HG03469 (cell line): ENCODE measurements at regions not wholly inside any gene's neighbourhood (a gene's known extent, or its start where the extent isn't known, plus 50 kb on each side); places are given as distances from the start of the nearest gene placed in this dataset.

Source experiments
- ATAC-seq: cut with Tn5 transposase; IDR thresholded peaks from one replicate; pipeline ENCODE4 v1.9.1; 2021; ENCODE audit warnings: mild to moderate bottlenecking, moderate library complexity, moderate number of reproducible peaks; ENCODE audit not compliant: unreplicated experiment

DNA sequence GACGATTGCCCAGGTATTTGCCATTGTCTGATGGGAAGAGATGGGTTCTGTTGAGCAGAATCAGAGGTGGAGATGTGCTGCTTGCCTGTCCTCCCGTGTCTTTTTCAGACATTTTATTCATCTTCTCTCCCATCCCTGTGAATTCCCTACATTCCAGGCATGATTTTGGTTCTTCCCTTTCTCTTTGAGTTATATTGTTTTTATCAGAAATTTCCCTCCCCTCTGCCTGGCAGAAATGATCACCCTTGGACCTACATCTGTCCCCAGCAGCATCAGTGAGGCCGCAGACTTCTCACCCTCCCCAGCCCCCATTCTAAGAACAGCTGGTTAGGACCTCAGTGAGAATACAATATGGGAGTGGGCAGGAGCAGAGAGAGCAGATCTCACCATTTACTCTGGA, 640.2 kb downstream of the CCDC171 start:
- ATAC-seq = no peak

DNA sequence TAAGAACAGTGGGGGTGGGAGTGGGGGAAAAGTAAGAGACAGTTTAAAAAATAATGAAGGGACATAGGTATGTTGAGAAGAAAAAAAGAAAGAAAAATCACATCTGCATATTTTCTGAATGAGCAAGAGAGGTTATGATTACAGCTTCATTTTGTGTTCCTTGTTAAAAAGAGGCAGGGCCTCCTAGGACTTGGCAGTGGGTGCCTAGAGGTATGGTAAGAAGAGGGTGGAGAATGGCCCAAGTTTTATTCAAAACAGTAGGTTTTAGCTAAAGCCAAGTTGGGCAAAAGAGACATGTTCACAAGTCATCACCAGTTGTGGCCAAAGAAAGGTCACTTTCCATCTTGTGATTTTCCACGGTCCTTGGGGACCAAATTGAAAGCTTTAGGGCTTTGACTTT, 643.4 kb downstream of the CCDC171 start:
- ATAC-seq = no peak

DNA sequence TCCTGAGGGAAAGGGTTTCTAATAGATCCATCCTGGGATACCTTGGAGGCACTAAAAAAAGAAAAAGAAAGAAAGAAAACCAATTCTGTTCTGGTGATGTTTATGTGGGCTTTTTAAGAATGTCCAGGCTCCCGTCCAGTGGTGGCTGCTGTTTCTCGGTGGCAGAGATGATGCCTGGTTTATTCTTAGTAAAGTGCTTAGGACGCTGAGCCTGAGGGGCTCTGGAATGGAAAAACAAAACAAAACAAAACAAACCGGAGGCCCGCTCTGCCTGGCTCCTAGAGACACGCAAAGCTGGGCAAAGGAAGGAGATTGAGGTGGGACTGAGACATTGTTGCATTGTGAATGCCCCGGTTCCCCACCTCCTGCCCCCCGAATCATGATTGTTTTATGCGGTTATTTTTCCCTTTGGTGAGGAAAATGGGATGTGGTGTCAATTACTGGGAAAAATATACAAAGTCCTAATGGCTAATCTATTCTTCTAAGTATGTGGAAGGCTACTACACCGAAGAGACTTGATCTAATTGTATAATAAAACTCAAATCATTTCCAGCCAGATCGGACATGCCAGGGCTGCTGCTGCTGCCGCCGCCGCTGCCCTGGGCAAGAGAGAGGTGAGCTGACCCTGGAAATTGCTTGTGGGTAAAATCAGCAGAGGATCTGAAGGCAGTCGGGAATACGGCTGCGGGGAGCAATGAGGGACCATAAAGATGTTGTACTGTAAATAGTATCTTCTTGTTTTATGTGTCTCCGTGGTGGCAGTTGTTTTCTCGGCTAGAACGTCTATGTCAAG, 644.9 kb downstream of the CCDC171 start:
- no peak for ATAC-seq

DNA sequence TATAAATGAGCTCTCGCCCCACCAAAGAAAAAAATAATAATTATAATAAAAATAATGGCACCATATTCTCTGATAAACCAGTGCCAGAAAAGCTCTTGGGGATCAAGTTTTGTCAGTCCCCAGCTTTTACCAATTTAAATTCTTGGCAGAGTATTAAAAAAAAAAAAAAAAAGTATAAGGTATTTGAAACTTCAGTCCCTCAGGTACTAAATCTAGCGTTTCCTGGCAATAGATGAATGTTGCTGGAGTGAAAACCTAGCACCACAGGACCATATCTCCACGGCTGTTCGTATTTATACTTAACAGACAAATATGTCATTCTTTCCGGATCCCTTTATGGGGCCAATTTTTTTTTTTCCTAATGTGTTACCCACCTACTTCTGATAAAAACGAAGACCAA, 646.2 kb downstream of the CCDC171 start:
- no peak for ATAC-seq

DNA sequence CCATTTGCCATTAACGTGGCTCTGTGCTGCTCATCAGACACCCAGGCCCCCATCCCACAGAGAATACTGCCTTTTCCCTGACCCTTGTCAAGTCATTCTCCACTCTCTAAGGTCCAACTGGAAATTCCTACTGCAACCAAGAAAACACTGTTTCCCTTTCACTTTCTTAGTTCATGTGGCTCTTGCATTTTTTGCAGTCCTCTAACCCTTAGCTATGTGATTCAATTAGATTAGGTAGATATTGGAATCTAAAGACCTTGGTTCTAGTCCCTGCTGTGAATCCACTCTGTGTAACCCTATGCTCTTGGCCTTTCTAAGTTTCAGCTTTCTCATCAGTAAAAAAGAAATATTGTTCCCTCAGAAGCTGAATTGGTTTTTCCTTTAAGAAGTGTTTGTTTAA, 649.4 kb downstream of the CCDC171 start:
- no peak for ATAC-seq

DNA sequence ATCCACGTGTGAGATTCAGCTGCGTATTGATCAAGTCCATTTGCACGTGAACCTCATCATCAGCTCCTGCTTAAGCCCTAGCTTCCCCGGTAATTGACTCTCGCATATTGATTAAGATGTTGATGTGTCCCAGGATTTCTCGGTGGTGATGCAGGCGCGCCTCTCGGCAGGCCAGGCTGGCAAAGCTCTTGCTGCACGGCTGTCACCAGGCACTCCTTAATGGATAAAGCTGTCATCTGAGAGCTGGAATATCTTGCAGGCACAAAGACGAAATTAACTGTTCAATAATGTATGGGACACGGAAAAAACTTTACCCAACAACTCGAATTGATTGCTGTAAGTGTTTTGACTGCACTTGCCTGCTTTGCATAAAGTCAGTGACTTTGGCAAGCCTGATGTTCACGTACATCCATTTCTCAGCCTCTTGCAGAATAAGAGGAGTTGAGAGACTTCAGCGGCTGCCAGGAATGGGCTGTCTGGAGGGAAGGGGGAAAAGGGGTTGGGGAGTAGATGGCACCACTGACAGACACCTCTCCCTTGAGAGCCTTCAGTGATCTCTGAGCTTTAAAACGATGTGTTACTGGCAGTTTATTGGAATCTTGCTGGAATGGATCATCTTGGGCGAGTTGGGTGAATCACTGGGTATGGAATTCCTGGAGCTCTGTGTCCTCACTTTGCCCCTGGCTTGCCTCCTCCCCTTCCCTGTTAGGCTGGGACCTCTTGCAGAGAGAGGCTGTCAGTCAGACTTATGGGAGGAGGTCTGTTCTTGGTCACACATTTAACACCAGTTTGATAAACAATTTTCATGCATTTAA, 650.3 kb downstream of the CCDC171 start:
- no peak for ATAC-seq

DNA sequence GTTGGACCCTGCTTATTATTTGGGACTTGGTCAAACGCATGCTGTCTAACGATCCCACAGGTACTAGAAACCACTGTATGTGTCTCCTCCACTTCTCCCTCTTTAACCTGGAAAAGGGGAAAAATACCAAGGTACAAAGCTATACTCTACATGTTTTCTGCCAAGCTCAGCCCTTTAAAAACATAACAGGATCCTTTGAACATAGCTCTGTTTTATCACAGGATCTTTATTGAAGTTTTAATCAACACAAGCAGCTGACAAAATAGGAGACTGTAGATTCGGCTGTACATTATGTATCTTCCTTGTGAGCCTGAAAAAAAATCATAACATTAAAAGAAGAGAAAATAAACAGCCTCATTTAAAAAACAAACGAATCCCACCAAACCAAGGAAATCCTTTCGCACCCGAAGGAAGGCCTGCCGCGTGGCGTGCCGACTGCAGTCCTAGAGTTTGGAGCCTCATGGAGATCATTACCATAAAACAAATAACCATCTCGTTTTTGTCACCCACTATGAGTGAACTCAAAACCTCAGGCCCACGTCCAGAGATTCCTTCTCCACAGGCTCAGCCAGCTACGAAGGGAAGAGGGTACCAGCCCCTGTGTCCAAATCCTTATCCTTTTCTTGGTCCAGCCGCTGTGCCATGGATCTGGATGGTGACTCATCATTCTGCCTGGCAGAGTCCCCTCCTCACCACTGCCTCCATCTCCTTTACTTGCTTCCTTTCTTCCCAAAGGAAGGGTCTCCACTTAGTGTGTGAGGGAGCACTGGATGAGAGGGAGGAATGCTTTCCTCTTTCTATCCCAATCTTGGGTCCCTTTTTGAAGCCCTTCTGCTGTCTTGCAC, 651.1 kb downstream of the CCDC171 start:
- ATAC-seq = no peak

DNA sequence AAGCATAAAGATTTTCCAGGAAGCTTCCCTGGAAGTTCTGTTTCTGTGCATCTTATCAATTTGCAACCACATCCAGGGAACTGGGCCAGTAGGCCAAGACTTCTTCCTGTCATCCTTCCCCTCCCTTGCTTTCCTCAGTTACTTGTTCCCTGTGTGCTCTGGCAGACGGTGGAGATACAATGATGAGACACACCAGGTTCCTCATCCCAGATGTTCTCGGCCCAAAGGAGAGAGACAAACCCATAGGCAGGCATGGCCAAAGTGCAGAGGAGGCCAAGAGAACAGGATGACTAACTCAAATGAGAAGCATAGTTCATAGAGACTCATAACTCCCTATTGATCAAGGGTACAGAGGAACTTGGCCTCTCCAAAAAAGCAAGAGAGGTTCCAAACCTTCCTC, 652.6 kb downstream of the CCDC171 start:
- ATAC-seq = no peak

DNA sequence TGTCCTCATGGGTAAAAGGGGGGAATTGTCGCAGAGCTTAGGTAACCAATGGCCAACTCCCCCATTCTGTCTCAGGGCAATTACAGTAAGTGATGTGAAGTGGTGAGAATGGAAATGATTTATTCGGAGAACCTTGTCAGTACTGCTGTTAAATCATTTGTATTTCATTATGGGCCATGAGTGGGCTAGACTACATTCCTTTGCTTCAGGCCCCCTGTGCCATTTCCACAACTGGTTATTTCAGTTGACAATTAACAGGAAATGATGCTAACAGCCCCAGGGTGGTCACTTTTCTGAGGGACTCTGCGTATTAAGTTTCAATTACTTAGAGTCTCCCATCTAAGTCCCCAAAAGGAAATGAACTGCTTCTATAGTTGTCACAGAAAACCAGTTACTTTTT, 653.7 kb downstream of the CCDC171 start:
- no peak for ATAC-seq

DNA sequence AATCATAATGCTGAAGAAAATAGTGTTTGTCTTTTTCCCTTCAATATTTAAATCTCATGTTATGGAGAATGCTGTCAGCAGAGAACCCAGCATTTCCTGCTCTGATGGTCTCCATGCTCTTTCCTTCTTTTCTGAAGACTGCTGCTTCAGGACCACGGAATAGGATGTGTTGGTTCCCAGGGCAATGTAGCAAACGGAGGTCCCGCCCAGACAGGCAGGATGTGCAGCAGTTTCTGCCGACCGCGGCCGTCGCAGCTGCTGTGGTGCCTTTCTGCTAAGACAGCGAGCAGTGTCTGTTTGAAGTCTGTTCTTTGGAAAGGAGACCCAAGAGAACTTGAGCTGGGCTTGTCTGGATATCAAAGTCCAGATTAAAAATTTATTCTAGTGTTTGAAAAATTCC, 654.3 kb downstream of the CCDC171 start:
- no peak for ATAC-seq

DNA sequence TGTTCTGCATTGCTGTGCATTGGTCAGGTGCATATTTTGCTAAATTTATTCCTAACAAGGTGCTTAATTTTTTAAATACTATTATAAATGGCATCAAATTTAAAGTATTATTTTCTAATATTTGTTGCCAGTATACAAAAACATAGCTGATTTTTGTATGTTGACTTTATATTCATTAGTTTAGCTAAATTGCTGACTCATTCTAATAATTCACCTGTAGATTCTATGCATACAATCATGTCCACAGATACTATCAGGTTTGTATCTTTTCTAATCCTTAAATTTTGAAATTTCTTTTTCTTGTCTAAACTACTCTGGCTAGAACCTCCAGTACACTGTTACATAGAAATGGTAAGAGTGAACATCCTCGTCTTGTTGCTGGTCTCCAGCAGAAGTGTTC, 657.6 kb downstream of the CCDC171 start:
- no peak for ATAC-seq

DNA sequence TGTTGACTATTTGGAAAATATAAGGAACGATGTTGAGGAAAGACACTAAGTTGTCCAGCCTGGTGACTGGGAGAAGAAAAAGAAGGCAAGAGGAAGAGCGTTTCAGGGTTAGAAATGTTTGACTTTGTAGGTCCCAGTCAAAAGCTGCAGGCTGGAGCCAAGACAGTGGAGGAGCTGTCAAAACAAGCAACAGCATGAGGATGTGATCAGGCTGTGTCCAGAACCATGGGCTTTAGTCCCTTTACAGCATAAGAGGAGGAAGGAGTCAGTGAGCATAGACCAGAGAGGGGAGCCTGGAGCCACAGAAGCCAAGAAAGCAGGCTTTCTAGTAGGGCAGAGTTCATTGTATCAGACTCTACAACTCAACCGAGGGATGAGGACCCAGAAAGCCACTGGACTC, 658.5 kb downstream of the BNC2 start:
- ATAC-seq = no peak

DNA sequence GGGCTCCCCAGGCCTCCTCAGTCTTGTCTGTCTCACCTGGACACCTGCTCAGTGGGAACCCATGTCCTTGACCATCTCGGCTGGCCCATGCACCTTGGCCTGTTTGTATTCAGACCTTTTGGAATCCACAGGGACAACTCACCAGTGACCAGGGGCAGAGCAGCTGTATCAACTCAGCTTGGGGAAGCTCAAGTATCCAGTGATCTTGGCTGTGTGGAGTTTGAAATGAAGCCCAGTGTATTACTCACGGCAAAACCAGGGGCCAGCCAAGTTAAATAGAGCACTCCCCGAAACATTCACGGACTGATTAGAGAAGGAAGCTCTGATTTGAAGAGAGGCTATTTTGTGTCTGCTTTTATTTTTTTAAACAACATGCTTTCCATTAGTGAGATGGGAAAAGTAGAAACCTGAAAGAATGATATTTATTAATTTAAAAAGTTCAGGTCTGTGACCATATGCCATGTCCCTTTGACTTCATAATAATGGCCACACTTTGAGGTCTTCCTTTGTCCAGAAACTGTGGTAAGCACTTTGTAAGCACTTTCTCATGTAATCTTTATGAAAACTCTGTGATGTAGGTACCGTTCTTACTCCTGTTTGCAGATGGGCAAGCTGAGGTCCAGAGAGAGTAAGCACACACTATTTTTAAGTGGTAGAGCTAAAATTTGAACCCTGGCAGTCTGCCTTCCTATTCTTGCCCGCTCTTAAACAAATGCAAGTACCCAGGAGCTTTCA, 656.5 kb downstream of the BNC2 start:
- no peak for ATAC-seq

DNA sequence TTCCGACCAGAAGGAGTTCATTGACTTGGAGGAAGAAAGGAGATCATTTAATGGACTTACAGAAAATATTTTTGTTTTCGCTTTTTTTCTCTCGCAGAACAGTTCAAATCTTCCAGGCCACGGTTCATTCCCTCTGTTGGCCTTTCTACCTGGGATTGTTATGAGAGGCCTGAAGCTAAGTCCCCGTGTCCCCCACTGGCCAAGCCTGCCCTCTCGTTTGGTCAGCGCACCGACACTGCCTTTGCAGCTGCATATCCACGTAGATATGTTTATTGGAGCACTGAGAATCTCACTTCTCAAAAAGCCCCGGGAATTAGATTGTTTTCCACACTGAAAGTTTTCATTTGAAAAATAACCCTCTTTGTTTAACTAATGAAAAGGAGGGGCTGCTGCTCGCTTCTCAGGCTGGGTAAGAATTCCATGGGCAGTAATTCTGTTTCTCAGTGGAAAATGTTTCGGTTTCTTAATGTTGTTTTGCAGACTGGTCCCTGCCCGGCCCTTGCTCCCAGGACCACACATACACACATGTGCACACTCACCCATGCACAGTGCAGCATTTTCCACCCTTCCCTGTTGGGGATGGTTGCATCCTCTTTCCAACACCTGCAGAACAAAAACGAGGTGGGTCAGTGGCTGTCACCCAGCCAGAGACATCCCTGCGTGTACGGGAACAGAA, 655.7 kb downstream of the BNC2 start:
- ATAC-seq = no peak

DNA sequence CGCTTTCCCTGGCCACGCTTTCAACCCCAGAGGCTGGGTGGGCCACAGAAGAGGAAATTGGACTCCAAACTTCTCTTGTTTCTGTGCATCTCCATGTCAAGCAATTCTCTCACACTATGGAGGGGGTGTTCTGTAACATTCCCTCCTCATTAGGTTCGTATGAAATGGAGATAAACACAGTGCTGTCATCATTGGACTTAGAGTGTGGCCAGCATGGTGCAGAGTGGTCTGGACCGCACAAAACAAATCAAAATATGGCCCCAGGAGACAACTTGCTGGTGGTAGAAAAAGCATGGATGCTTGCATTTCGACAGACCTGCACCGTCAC, 655.2 kb downstream of the BNC2 start:
- no peak for ATAC-seq

DNA sequence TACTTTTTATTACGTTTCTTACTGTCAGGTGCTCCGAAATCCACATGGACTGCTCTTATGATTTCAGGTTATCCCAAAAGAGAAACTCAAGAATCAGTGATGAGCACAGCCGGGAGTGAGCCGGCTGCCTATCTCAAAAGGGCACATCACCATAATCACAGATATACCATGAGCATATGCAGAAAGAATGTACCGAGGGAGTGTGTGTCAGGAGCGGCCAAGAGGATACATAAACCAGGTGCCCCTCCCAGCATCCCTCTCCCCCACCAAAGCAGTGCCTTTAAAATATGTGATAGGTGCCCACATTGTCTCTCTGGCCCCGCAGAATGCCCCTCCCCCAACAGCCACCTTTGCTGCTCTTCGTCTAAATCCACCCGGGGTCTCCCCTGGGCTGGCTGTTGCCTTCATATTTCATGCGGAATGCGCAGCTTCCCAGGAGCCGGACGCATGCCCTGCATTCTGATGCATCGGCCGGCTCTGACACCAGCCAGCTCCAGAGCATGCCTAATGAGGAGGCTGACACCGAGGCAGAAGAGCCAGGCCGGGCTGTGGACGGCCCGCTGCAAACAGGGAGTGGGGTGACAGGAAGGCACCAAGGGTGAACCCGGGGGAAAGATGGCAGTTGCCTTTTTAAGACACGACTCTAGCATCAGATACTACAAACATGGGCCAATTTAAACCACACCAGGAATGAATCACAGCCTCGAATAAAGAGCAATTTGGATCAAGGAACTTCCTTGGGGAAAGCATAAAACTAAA, 652.3 kb downstream of the BNC2 start:
- no peak for ATAC-seq

DNA sequence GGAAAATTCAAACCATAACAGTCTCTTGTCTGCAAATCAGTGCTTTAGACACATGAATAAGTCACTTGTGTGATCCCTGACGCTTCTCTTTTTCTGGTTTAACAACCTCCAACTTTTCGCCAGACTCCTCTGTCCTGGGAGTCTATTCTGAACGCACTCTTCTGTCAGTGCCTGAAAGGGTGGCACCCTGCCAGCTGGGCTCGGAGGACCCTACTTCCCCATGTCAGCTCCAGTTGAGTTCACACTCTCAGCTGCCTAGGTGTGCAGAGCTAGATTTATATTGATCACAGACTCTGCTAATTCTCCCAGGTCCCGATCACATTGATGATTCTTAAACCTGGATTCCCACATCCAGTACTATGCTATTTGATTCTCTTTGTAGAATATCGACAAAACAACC, 649.1 kb downstream of the BNC2 start:
- no peak for ATAC-seq

DNA sequence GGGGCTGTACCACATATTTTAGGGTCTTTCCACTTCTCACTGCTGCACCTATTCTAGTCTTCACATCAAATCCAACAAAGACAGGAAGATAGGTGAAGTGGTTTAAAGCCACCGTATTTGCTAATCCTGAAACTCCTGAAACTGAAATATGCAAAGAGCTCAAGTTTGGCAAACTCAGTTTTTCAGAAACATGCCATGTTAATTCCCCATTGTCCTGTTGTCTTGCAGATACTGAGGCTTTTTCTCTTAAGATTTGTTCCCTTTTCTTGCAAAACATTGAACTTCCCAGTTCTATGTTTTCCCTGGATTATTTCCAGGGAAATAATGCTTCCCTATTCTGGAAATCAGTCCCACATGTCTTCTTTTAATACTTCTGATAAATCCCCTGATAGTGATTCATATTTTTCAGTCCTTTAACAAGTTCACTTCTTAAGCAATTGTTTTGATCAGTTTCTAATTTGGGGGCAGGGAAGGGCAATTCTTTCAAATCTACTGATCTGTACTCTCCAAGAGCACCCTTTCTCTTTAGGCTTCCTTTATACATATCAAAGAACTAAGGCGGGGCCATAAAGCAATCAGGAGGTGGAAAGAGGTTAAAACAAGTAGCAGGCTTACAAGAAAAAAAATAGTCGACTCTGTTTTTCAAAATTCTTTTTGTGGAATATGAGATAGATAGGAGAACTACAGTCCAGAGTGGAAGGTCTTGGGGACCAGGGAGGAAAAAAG, 648.5 kb downstream of the BNC2 start:
- ATAC-seq = no peak
